NCI-H146 treated with DMSO at 0.1 percent for 48 hours (cell line): ENCODE measurements at regions not wholly inside any gene's neighbourhood (a gene's known extent, or its start where the extent isn't known, plus 50 kb on each side); places are given as distances from the start of the nearest gene placed in this dataset.
"Not testable (repeated sequence)": the region's sequence is repeated elsewhere in the genome, so short reads cannot be mapped to it uniquely, and the experiment has no call there.

Experiments
- DNase-seq: peaks from one replicate; lab custom pipeline; 2025; ENCODE audit not compliant: unreplicated experiment; lab: John Stamatoyannopoulos, UW

- DNase-seq = not testable (repeated sequence)
These were observed 289.4 kb downstream of the CNTNAP3B start for GRCh38 chr9:41839786-41840185.

GRCh38 chr9:41838953-41839352 is 290.3 kb downstream of the CNTNAP3B start:
- DNase-seq = not testable (repeated sequence)

- DNase-seq = not testable (repeated sequence)
These were observed 290.7 kb downstream of the CNTNAP3B start for GRCh38 chr9:41838562-41838851.

GRCh38 chr9:41837684-41838561 is 291.3 kb downstream of the CNTNAP3B start:
- DNase-seq = not testable (repeated sequence)

- DNase-seq = not testable (repeated sequence)
These were observed 296.1 kb downstream of the CNTNAP3B start for GRCh38 chr9:41833108-41833507.

GRCh38 chr9:41824723-41825122 is 304.5 kb downstream of the CNTNAP3B start:
- not testable (repeated sequence) for DNase-seq

GRCh38 chr9:41802706-41803105 is 326.5 kb downstream of the CNTNAP3B start:
- DNase-seq = not testable (repeated sequence)

- DNase-seq = not testable (repeated sequence)
These were observed 330.5 kb downstream of the CNTNAP3B start for GRCh38 chr9:41798684-41799083.

GRCh38 chr9:41790719-41791363 is 338.4 kb downstream of the CNTNAP3B start:
- not testable (repeated sequence) for DNase-seq

GRCh38 chr9:41790007-41790406 is 339.2 kb downstream of the CNTNAP3B start:
- not testable (repeated sequence) for DNase-seq

GRCh38 chr9:41789387-41789786 is 339.8 kb downstream of the CNTNAP3B start:
- DNase-seq = not testable (repeated sequence)

- not testable (repeated sequence) for DNase-seq
These were observed 341.3 kb downstream of the CNTNAP3B start for GRCh38 chr9:41787951-41788350.

GRCh38 chr9:41787270-41787669 is 342.0 kb downstream of the CNTNAP3B start:
- DNase-seq = not testable (repeated sequence)

- DNase-seq = not testable (repeated sequence)
These were observed 345.2 kb downstream of the CNTNAP3B start for GRCh38 chr9:41784006-41784405.

GRCh38 chr9:41783070-41783810 is 346.0 kb downstream of the CNTNAP3B start:
- DNase-seq = not testable (repeated sequence)

GRCh38 chr9:41781899-41782298 is 347.3 kb downstream of the CNTNAP3B start:
- not testable (repeated sequence) for DNase-seq

- not testable (repeated sequence) for DNase-seq
These were observed 349.3 kb downstream of the CNTNAP3B start for GRCh38 chr9:41779897-41780406.

- DNase-seq = not testable (repeated sequence)
These were observed 350.0 kb downstream of the CNTNAP3B start for GRCh38 chr9:41779192-41779591.

- not testable (repeated sequence) for DNase-seq
These were observed 350.6 kb downstream of the CNTNAP3B start for GRCh38 chr9:41778535-41779071.

- not testable (repeated sequence) for DNase-seq
These were observed 351.7 kb downstream of the CNTNAP3B start for GRCh38 chr9:41777536-41777935.

- not testable (repeated sequence) for DNase-seq
These were observed 356.7 kb downstream of the CNTNAP3B start for GRCh38 chr9:41772541-41772940.
